KMS-11 (cell line): ENCODE measurements at regions not wholly inside any gene's neighbourhood (a gene's known extent, or its start where the extent isn't known, plus 50 kb on each side); places are given as distances from the start of the nearest gene placed in this dataset.

Source experiments
- H2AFZ ChIP-seq: fragments of 200-600 bp; sonication (generic); 2 replicates; pipeline ENCODE4 v1.6.1; 2016; ENCODE audit warnings: antibody characterized with exemption, mixed run types, low read depth
- H3K27ac ChIP-seq: fragments of 200-600 bp; sonication (generic); 2 replicates; pipeline ENCODE4 v1.6.1; 2016; ENCODE audit warnings: mild to moderate bottlenecking, mixed run types
- H3K27me3 ChIP-seq: fragments of 200-600 bp; sonication (generic); 2 replicates; pipeline ENCODE4 v1.6.1; 2017; ENCODE audit warnings: mild to moderate bottlenecking, low read depth, mixed run types, moderate library complexity; ENCODE audit not compliant: insufficient read depth
- H3K36me3 ChIP-seq: fragments of 200-600 bp; sonication (generic); 2 replicates; pipeline ENCODE4 v1.6.1; 2017; ENCODE audit warnings: mild to moderate bottlenecking, mixed run types; ENCODE audit not compliant: insufficient read depth
- H3K4me1 ChIP-seq: fragments of 200-600 bp; sonication (generic); 2 replicates; pipeline ENCODE4 v1.6.1; 2016; ENCODE audit warnings: mild to moderate bottlenecking, low read depth, mixed run types; ENCODE audit not compliant: poor library complexity, severe bottlenecking
- H3K4me2 ChIP-seq: fragments of 200-600 bp; sonication (generic); 2 replicates; pipeline ENCODE4 v1.7.0; 2016; ENCODE audit warnings: mild to moderate bottlenecking, mixed run types
- H3K4me3 ChIP-seq: fragments of 200-600 bp; sonication (generic); IDR thresholded peaks from 2 replicates; pipeline ENCODE4 v1.6.1; 2017; ENCODE audit warnings: low read depth, low read length, mixed read lengths; ENCODE audit not compliant: insufficient read depth
- H3K79me2 ChIP-seq: fragments of 200-600 bp; sonication (generic); 2 replicates; pipeline ENCODE4 v1.6.1; 2016; ENCODE audit warnings: low read depth, mixed run types; ENCODE audit not compliant: insufficient read depth
- H3K9ac ChIP-seq: fragments of 200-600 bp; sonication (generic); 2 replicates; pipeline ENCODE4 v1.6.1; 2016; ENCODE audit warnings: mild to moderate bottlenecking, mixed run types
- H4K20me1 ChIP-seq: fragments of 200-600 bp; sonication (generic); 2 replicates; pipeline ENCODE4 v1.6.1; 2016; ENCODE audit warnings: mild to moderate bottlenecking, mixed run types; ENCODE audit not compliant: insufficient read depth
- CTCF ChIP-seq: fragments of 200-600 bp; sonication (generic); conservative IDR thresholded peaks from 2 replicates; pipeline ENCODE4 v1.6.1; 2017; ENCODE audit warnings: low read depth, mild to moderate bottlenecking, antibody characterized with exemption, low read length, moderate library complexity, mixed read lengths

GRCh38 chr6:48560408-48560807 lies 449.4 kb upstream of the PTCHD4 start:
- Histone ChIP-seq H3K27me3 (no peaks in the 10 kb centered on the region), H4K20me1 (no peaks in the 10 kb centered on the region), H3K9ac (no peak overlapping the region), H3K36me3 (no peaks in the 10 kb centered on the region), H3K79me2 (no peaks in the 10 kb centered on the region), H3K4me3 (no peak overlapping the region), H2AFZ (no peak overlapping the region), H3K27ac (no peak overlapping the region), H3K4me2 (no peak overlapping the region), H3K4me1 (no peaks in the 10 kb centered on the region)
- no peak for TF ChIP-seq CTCF

- Histone ChIP-seq H3K4me3 (no peak overlapping the region), H3K4me2 (no peak overlapping the region), H3K27ac (no peak overlapping the region), H3K4me1 (no peaks in the 10 kb centered on the region), H3K9ac (no peak overlapping the region), H2AFZ (no peak overlapping the region), H3K79me2 (no peaks in the 10 kb centered on the region), H3K36me3 (no peaks in the 10 kb centered on the region), H3K27me3 (no peaks in the 10 kb centered on the region), H4K20me1 (no peaks in the 10 kb centered on the region)
- no peak for TF ChIP-seq CTCF
These were observed 442.6 kb upstream of the PTCHD4 start for GRCh38 chr6:48553467-48554189.

GRCh38 chr6:48552905-48553304 lies 441.9 kb upstream of the PTCHD4 start:
- TF ChIP-seq CTCF, result no peak
- Histone ChIP-seq H3K27ac (no peak overlapping the region), H4K20me1 (no peaks in the 10 kb centered on the region), H2AFZ (no peak overlapping the region), H3K9ac (no peak overlapping the region), H3K4me1 (no peaks in the 10 kb centered on the region), H3K79me2 (no peaks in the 10 kb centered on the region), H3K4me2 (no peak overlapping the region), H3K27me3 (no peaks in the 10 kb centered on the region), H3K36me3 (no peaks in the 10 kb centered on the region), H3K4me3 (no peak overlapping the region)

- no peaks in the 10 kb centered on the region for H3K4me1 ChIP-seq
- TF ChIP-seq CTCF, result no peak
- H3K9ac ChIP-seq, result no peak overlapping the region
- H3K36me3 ChIP-seq, result no peaks in the 10 kb centered on the region
- H2AFZ ChIP-seq, result no peak overlapping the region
- H3K27ac ChIP-seq, result no peak overlapping the region
- H3K79me2 ChIP-seq, result no peaks in the 10 kb centered on the region
- H4K20me1 ChIP-seq, result no peaks in the 10 kb centered on the region
- no peak overlapping the region for H3K4me2 ChIP-seq
- no peaks in the 10 kb centered on the region for H3K27me3 ChIP-seq
- H3K4me3 ChIP-seq, result no peak overlapping the region
These were observed 439.6 kb upstream of the PTCHD4 start for GRCh38 chr6:48550603-48551002.
